ENCODE measurements at regions not wholly inside any gene's neighbourhood (a gene's known extent, or its start where the extent isn't known, plus 50 kb on each side); places are given as distances from the start of the nearest gene placed in this dataset.

- no peaks in the 10 kb centered on the region for H3K79me2 ChIP-seq (ENCODE audit: insufficient read depth)
- no peaks in the 10 kb centered on the region for H3K27me3 ChIP-seq (replicated peaks; ENCODE audit: insufficient read depth)
- no peaks in the 10 kb centered on the region for H3K9me2 ChIP-seq (ENCODE audit: insufficient read depth)
- peaks cover 15% of the 10 kb centered on the region for H3F3A ChIP-seq (ENCODE audit: insufficient read depth)
- in situ Hi-C loops (cut with MboI), result no loop called here
- H2AFZ ChIP-seq, result no peak overlapping the region
- H3K36me3 ChIP-seq (ENCODE audit: low read depth), result no peaks in the 10 kb centered on the region
- H3K9ac ChIP-seq, result no peak overlapping the region
- peaks cover 6% of the 10 kb centered on the region; the same call in 1 of the 2 replicates for H3K4me1 ChIP-seq (ENCODE audit: insufficient read depth)
- TF ChIP-seq EZH2 (IDR thresholded peaks at IDR 0.05; ENCODE audit: insufficient read depth, poor library complexity, severe bottlenecking) (no peak), EZH2phosphoT487 (IDR thresholded peaks at IDR 0.05; ENCODE audit: insufficient read depth, low read depth) (no peak)
- H3K9me3 ChIP-seq (ENCODE audit: low read depth), result no peaks in the 10 kb centered on the region
- no peak overlapping the region for H3K4me3 ChIP-seq
- no peaks in the 10 kb centered on the region for H4K20me1 ChIP-seq (ENCODE audit: insufficient read depth)
- peak overlapping the region; percentile 33; the same call in 1 of the 2 replicates for H3K27ac ChIP-seq
- peak; percentile 91 for DNase-seq
- 0 to 5% methylated on average over 1 of the region's 1 CpG for WGBS, 2 experiments (ENCODE audit: low coverage in 1 of 2, low lambda C conversion rate in 2 of 2, missing lambda C conversion rate in 2 of 2)
- no peak overlapping the region for H3K4me2 ChIP-seq (ENCODE audit: unreplicated experiment)
These were observed 254.0 kb upstream of the RUNX1 start for GRCh38 chr21:35303085-35303484.

GRCh38 chr21:35298757-35299156 lies 249.7 kb upstream of the RUNX1 start:
- Histone ChIP-seq H3K27me3 (replicated peaks; ENCODE audit: insufficient read depth) (no peaks in the 10 kb centered on the region), H3K79me2 (ENCODE audit: insufficient read depth) (no peaks in the 10 kb centered on the region), H3K9me3 (ENCODE audit: low read depth) (no peaks in the 10 kb centered on the region), H3K36me3 (ENCODE audit: low read depth) (no peaks in the 10 kb centered on the region), H3K27ac (no peak overlapping the region), H2AFZ (no peak overlapping the region), H3K4me2 (ENCODE audit: unreplicated experiment) (no peak overlapping the region), H3K9ac (no peak overlapping the region), H4K20me1 (ENCODE audit: insufficient read depth) (no peaks in the 10 kb centered on the region), H3K4me1 (ENCODE audit: insufficient read depth) (peaks cover 6% of the 10 kb centered on the region; the same call in 1 of the 2 replicates), H3K9me2 (ENCODE audit: insufficient read depth) (no peaks in the 10 kb centered on the region), H3K4me3 (no peak overlapping the region), H3F3A (ENCODE audit: insufficient read depth) (peaks cover 10% of the 10 kb centered on the region)
- DNase-seq, result peak; percentile 1
- in situ Hi-C loops (cut with MboI), result no loop called here
- no peak for TF ChIP-seq EZH2 (IDR thresholded peaks at IDR 0.05; ENCODE audit: insufficient read depth, poor library complexity, severe bottlenecking)
- no peak for TF ChIP-seq EZH2phosphoT487 (IDR thresholded peaks at IDR 0.05; ENCODE audit: insufficient read depth, low read depth)
- 55% methylated on average over 3 of the region's 3 CpGs for WGBS, 2 experiments (ENCODE audit: low coverage in 1 of 2, low lambda C conversion rate in 2 of 2, missing lambda C conversion rate in 2 of 2)

GRCh38 chr21:35297665-35298064 lies 248.6 kb upstream of the RUNX1 start:
- no peak for DNase-seq
- H2AFZ ChIP-seq, result no peak overlapping the region
- H3K4me1 ChIP-seq (ENCODE audit: insufficient read depth), result peaks cover under 1% of the 10 kb centered on the region; the same call in 1 of the 2 replicates
- H3K9ac ChIP-seq, result no peak overlapping the region
- H3K27ac ChIP-seq, result no peak overlapping the region
- no peaks in the 10 kb centered on the region for H3K9me2 ChIP-seq (ENCODE audit: insufficient read depth)
- no peak for TF ChIP-seq EZH2 (IDR thresholded peaks at IDR 0.05; ENCODE audit: insufficient read depth, poor library complexity, severe bottlenecking)
- TF ChIP-seq EZH2phosphoT487 (IDR thresholded peaks at IDR 0.05; ENCODE audit: insufficient read depth, low read depth), result no peak
- no peaks in the 10 kb centered on the region for H3K36me3 ChIP-seq (ENCODE audit: low read depth)
- in situ Hi-C loops (cut with MboI), result no loop called here
- H3K9me3 ChIP-seq (ENCODE audit: low read depth), result no peaks in the 10 kb centered on the region
- no peaks in the 10 kb centered on the region for H3K79me2 ChIP-seq (ENCODE audit: insufficient read depth)
- no peak overlapping the region for H3K4me2 ChIP-seq (ENCODE audit: unreplicated experiment)
- H3K4me3 ChIP-seq, result no peak overlapping the region
- H3F3A ChIP-seq (ENCODE audit: insufficient read depth), result peaks cover 1% of the 10 kb centered on the region; the same call in 1 of the 2 replicates
- H3K27me3 ChIP-seq (replicated peaks; ENCODE audit: insufficient read depth), result no peaks in the 10 kb centered on the region
- 94% methylated on average over 4 of the region's 4 CpGs for WGBS, 2 experiments (ENCODE audit: low coverage in 1 of 2, low lambda C conversion rate in 2 of 2, missing lambda C conversion rate in 2 of 2)
- H4K20me1 ChIP-seq (ENCODE audit: insufficient read depth), result no peaks in the 10 kb centered on the region

GRCh38 chr21:35294231-35294898 lies 245.3 kb upstream of the RUNX1 start:
- peak; percentile 1 for DNase-seq
- no peaks in the 10 kb centered on the region for H3F3A ChIP-seq (ENCODE audit: insufficient read depth)
- no peaks in the 10 kb centered on the region for H3K9me2 ChIP-seq (ENCODE audit: insufficient read depth)
- no peak overlapping the region for H2AFZ ChIP-seq
- no peak for TF ChIP-seq EZH2phosphoT487 (IDR thresholded peaks at IDR 0.05; ENCODE audit: insufficient read depth, low read depth)
- TF ChIP-seq EZH2 (IDR thresholded peaks at IDR 0.05; ENCODE audit: insufficient read depth, poor library complexity, severe bottlenecking), result no peak
- in situ Hi-C loops (cut with MboI), result no loop called here
- H3K27me3 ChIP-seq (replicated peaks; ENCODE audit: insufficient read depth), result no peaks in the 10 kb centered on the region
- no peaks in the 10 kb centered on the region for H3K79me2 ChIP-seq (ENCODE audit: insufficient read depth)
- no peak overlapping the region for H3K27ac ChIP-seq
- H3K36me3 ChIP-seq (ENCODE audit: low read depth), result no peaks in the 10 kb centered on the region
- H3K9me3 ChIP-seq (ENCODE audit: low read depth), result no peaks in the 10 kb centered on the region
- H3K4me2 ChIP-seq (ENCODE audit: unreplicated experiment), result no peak overlapping the region
- H3K9ac ChIP-seq, result no peak overlapping the region
- no peaks in the 10 kb centered on the region for H4K20me1 ChIP-seq (ENCODE audit: insufficient read depth)
- 71% methylated on average over 16 of the region's 16 CpGs for WGBS, 2 experiments (ENCODE audit: low coverage in 1 of 2, low lambda C conversion rate in 2 of 2, missing lambda C conversion rate in 2 of 2)
- H3K4me3 ChIP-seq, result no peak overlapping the region
- H3K4me1 ChIP-seq (ENCODE audit: insufficient read depth), result no peaks in the 10 kb centered on the region
